NCI-H748 treated with DMSO at 0.1 percent for 48 hours (cell line): ENCODE measurements at regions not wholly inside any gene's neighbourhood (a gene's known extent, or its start where the extent isn't known, plus 50 kb on each side); places are given as distances from the start of the nearest gene placed in this dataset.

Experiments used
- DNase-seq: peaks from one replicate; lab custom pipeline; 2025; lab: John Stamatoyannopoulos, UW

DNA sequence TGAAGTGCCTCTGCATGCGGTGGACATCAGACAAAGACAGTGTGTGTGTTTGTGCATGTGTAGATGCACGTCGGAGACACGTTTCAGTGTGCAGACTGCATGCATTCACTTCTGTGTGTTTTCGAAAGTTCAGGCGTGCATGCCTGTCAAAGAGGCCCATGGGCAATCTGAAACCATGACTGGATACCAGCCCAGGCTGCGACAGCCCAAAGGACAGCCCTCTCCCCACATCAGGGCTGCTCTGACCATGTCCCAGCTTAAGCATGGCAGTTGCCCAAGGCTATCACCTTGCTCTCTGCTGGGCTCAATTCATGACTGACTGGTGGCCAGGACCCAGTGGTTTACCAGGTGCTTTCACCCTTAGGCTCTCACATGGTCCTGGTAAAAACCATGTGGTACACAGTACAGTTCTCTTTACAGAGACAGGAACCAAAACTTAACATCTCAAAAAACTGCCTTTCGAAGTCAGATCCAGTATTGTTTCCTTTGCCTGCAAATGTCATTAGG is 423.7 kb upstream of the CADM1 start:
- DNase-seq = no peak

- no peak for DNase-seq
Observed at GRCh38 chr11:115926601-115927000, 422.4 kb upstream of the CADM1 start.

- no peak for DNase-seq
Observed at GRCh38 chr11:115926138-115926537, 421.9 kb upstream of the CADM1 start.

DNA sequence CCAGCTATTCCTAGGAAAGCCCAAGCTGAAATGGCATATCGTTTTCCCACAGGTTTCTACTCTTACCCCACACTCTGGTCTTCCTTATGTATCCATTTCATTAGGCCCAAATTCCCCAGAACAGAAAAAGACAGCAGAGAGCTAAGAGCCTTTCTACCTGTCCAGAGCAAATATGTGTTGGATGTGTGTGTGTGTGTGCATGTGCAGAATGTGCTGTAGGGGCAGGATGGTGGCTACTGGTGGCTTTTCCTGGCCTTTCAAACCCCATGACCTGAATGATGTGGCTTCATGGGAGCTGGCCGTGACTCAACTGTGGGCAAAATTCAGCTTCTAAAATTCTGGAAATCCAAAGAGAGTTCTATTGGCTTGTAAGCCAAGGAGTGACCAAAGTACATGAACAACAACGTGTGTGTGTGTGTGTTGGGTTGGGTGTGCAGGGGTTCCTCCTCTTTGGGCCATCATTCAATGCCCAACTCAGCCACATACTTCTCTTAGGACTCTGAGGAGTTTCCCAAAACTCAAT is 421.4 kb upstream of the CADM1 start:
- DNase-seq = no peak

GRCh38 chr11:115924744-115925567 is 420.7 kb upstream of the CADM1 start:
- DNase-seq = no peak

DNA sequence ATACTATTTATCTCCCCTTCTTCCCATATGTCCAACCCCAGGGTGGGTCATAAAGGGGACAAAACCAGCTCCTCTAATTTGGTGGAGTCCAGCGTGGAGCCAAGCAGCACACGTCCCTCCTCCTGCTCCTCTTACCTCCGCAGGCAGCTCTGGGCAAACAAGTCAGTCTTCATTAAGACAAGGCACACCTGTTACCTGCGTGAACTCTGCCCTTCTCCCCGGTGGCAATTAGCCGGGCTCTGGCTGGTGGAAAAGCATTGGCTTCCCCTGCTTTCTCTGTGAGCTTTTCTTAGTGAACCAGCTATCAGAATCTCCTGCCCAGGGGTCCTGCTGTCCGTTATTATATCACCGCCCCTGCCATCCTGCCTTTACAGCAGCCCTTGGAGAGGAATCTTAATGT is 418.7 kb upstream of the CADM1 start:
- peak; percentile 39 for DNase-seq

DNA sequence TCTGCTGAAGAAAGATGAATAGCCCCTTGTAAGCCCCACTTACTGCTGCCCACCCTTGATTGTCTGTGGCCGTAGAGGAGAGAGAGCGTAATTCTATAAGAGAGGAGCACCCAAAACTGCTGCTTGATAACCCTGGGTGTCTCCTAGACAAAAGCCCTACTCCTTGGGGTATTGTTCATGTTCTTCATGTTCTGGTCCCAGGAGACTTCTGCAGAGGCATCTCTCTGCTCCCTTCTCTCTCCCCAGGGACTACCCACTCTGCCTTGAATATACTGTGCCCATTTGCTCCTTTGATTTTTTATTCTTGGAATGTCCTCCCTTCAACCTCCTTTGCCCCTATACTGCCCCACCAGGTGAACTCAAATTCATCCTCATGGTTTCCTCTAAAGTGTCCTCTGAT is 417.8 kb upstream of the CADM1 start:
- no peak for DNase-seq

DNA sequence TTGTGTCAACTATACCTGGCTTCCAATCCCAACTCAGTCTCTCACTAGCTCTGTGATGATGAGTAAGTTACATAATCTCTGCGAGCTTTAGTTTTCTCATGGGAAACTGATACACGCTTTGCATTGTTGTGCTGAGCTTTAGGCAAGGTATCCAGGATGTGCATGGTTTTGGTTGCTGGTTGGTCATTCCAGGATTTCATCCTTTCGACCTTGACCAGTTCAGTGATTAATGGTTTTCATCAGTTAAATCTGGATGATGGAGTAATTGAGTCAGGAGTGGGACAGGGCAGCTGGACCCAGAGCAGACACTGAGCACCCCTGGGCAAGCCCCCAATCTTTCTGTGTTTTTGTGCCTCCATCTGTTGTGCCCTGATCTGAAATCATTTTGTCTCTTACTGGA is 417.3 kb upstream of the CADM1 start:
- DNase-seq = no peak

DNA sequence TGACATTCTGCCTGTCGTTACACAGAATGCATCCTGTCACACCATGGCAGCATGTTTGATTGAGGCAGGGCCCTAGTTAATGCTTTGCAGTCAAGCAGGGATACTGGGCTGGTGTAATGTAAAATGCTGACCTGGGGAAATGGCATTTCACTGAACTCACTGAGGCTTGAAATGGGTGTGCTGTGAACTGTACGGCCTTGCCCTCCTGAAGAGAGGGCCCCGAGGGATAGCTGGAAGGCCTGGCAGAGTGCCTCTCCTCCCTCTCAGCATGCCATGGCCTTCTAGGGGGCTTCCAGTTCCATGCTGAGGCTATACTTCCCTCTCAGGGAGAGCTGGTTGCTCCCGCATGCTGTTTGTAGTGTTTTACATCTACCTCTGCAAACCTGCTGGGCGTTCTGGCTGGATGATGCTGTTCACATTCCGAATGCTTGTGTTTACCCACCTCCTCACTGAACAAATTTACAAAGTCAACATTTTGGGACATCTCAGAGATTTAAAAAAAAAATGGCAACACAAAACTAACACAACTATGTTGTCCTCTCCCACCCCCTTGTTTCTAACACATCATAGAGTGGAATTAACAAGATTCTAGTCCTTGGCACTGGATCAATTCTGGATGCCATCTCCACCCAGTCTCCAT is 416.7 kb upstream of the CADM1 start:
- peak; percentile 64 for DNase-seq

DNA sequence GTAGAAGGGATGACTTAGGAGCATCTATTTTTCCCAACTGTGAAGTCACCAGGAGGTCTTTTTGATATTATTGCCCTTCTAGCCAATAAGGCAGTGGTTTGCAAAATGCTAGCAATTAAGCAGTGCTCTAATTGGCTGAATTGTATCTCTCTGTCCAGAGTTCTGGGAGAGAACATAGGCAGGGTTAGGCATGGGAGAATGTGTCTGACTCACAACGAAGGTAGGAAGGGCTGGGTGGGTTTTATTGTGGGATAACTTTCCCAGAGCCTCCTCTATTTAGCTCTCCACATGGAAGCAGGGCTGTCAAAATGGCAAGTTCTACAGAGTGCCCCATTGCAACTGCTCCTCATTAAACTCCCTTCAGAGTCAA is 415.9 kb upstream of the CADM1 start:
- DNase-seq = no peak

- no peak for DNase-seq
Observed at GRCh38 chr11:115919341-115920091, 415.3 kb upstream of the CADM1 start.

GRCh38 chr11:115918576-115918975 is 414.4 kb upstream of the CADM1 start:
- no peak for DNase-seq

DNA sequence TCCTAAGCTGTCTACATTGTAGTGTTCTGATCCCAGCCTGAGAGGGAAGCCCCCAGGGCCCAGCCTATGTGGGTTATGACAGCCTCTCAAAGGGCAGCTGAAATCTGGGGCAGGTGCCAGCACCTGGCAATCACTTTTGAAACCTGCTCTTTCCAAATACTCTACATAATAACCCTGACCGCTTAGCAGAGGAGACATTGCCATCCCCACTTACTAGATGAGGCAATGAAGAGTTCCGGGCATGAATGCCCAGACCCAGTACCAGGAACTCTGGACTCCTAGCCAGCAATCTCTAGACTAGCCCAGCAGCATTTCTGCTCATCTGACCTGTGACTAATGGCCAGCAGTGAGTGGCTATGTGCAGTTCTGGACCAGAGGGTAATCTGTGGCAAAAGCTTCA is 412.4 kb upstream of the CADM1 start:
- DNase-seq = no peak

DNA sequence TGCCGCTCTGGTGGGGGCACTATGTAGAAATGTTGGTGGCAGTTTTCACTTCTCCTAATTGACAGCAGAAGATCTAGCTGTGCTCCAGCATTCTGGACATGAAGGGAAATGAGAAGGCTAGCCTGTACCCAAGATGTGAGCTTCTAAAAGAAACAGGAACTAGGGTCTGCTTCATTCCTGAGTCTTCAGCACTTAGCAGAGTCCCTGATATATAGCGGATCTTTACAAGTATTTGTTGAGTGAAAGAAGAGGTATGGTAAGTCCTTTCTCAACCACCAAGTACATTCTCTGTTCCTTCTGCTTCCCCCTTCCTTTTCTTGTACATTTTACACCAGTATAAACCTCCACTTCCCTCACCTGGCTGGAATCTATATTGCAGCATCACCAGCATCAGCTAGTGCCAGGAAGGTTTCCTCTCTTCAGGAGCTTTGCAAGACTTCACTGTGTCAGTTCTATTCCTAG is 408.3 kb upstream of the CADM1 start:
- peak; percentile 28 for DNase-seq

GRCh38 chr11:115911613-115912346 is 407.6 kb upstream of the CADM1 start:
- DNase-seq = peak; percentile 92

DNA sequence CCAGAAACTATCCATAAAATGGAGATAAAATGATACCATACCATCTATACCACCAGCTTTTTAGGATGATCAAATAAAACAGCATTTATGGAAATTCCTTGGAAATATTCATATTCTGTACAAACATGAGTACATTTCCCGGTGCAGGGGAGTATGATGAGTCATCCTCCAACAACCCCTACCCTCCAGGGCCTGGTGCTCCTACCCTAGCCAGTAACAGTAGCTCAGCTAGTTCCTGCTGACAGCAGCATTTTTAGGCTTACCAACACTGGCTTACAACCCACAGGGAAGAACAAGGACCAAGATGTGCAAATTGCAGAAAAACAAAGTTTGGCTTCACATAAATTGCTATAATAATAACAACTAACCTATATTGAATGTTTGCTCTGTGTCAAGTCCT is 406.2 kb upstream of the CADM1 start:
- DNase-seq = no peak

- DNase-seq = no peak
Observed at GRCh38 chr11:115906171-115906570, 402.0 kb upstream of the CADM1 start.

DNA sequence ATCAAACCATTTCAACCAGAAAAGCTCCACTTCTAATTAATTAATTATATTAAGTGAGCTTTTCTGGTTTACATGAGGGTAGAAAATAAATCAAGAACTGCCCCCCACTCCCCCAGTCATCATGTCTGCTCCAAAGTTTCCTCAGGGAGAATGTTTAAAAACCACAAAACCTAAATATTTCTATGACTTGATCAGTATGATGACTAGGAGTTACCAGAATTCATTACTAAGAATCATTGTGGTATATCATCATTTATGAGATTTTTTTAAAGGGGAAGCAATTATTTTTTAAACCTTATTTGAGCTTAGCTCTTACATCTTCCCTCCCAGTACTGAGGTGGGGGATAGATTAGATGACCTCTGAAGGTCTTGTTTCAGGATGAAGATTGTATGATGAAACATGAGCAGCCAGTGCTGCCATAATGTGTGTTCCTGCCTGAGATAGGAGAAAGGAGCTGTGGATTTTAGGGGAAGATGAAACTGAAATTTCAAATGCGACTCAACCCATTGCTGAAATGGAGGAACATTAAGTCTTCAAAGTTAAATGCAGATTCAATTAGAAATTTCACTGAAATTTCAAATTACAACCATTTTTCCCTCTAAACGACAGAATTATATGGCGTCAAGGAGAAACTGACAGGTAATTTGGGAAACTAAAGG is 401.3 kb upstream of the CADM1 start:
- no peak for DNase-seq

GRCh38 chr11:115903179-115903578 is 399.0 kb upstream of the CADM1 start:
- DNase-seq = no peak

DNA sequence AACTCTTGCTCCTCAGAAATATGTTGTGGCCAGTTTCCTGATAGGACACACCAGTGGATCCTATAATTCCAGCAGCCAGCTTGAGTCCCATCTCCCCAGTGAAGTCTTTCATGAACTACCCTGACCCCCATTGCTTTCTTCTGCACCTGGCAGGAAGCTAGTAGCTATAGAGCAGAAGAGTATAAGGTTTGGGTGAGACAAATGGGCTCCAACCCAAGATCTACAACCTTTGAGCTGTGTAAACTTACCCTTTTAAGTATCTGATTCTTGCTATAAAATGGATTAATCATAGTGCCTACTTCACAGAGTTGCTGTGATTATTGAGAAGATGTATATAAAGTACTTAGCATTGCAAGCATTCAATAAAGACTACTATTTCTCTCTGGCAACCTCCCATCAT is 396.9 kb upstream of the CADM1 start:
- DNase-seq = no peak

GRCh38 chr11:115900111-115900510 is 395.9 kb upstream of the CADM1 start:
- no peak for DNase-seq
